H9 (cell line): ENCODE measurements at regions not wholly inside any gene's neighbourhood (a gene's known extent, or its start where the extent isn't known, plus 50 kb on each side); places are given as distances from the start of the nearest gene placed in this dataset.

Experiments used
- DNase-seq: peaks from one replicate; pipeline ENCODE4 v3.0.0-alpha.2; 2017
- H2AFZ ChIP-seq: one replicate; pipeline ENCODE4 v1.6.1; 2013; ENCODE audit warnings: mild to moderate bottlenecking, low read length, control low read depth, moderate library complexity
- H2AK5ac ChIP-seq: 2 replicates; pipeline ENCODE4 v1.6.1; 2013; ENCODE audit warnings: low read length, control low read depth, mixed read lengths; ENCODE audit not compliant: insufficient read length
- H2BK120ac ChIP-seq: one replicate; pipeline ENCODE4 v1.6.1; 2013; ENCODE audit warnings: low read depth, mild to moderate bottlenecking, low read length, control low read depth, inconsistent platforms; ENCODE audit not compliant: poor library complexity, severe bottlenecking
- H2BK12ac ChIP-seq: 2 replicates; pipeline ENCODE4 v1.6.1; 2013; ENCODE audit warnings: low read length, control low read depth, mixed read lengths, low read depth; ENCODE audit not compliant: insufficient read length
- H2BK15ac ChIP-seq: 2 replicates; pipeline ENCODE4 v1.6.1; 2013; ENCODE audit warnings: low read depth, low read length, control low read depth
- H2BK20ac ChIP-seq: one replicate; pipeline ENCODE4 v1.6.1; 2013; ENCODE audit warnings: low read depth, mild to moderate bottlenecking, low read length, control low read depth, inconsistent platforms; ENCODE audit not compliant: poor library complexity, severe bottlenecking
- H2BK5ac ChIP-seq: 2 replicates; pipeline ENCODE4 v1.6.1; 2013; ENCODE audit warnings: low read length, control low read depth, mixed read lengths; ENCODE audit not compliant: insufficient read length
- H3K14ac ChIP-seq: 2 replicates; pipeline ENCODE4 v1.6.1; 2013; ENCODE audit warnings: low read length, control low read depth; ENCODE audit not compliant: insufficient read depth
- H3K18ac ChIP-seq: 2 replicates; pipeline ENCODE4 v1.6.1; 2013; ENCODE audit warnings: low read depth, mild to moderate bottlenecking, mixed read lengths, low read length, control low read depth; ENCODE audit not compliant: insufficient read length
- H3K23ac ChIP-seq: 2 replicates; pipeline ENCODE4 v1.6.1; 2013; ENCODE audit warnings: low read length, control low read depth, mixed read lengths, low read depth; ENCODE audit not compliant: insufficient read length
- H3K23me2 ChIP-seq: 2 replicates; pipeline ENCODE4 v1.6.1; 2013; ENCODE audit warnings: low read depth, mild to moderate bottlenecking, mixed read lengths, low read length, control low read depth; ENCODE audit not compliant: insufficient read length, poor library complexity, severe bottlenecking
- H3K27ac ChIP-seq: 2 replicates; pipeline ENCODE4 v1.5.1; 2013; ENCODE audit warnings: low read length, control low read depth, mixed read lengths, low read depth; ENCODE audit not compliant: insufficient read length
- H3K27me3 ChIP-seq: 2 replicates; pipeline ENCODE4 v1.6.1; 2013; ENCODE audit warnings: low read length, control low read depth, inconsistent platforms; ENCODE audit not compliant: insufficient read depth
- H3K4ac ChIP-seq: 2 replicates; pipeline ENCODE4 v1.6.1; 2013; ENCODE audit warnings: low read depth, mild to moderate bottlenecking, control low read depth, inconsistent platforms, low read length, moderate library complexity
- H3K4me1 ChIP-seq: 2 replicates; pipeline ENCODE4 v1.6.1; 2013; ENCODE audit warnings: low read length, control low read depth, inconsistent platforms; ENCODE audit not compliant: insufficient read depth
- H3K4me2 ChIP-seq: 2 replicates; pipeline ENCODE4 v1.6.1; 2013; ENCODE audit warnings: low read length, control low read depth, mixed read lengths; ENCODE audit not compliant: insufficient read length, insufficient read depth
- H3K56ac ChIP-seq: 2 replicates; pipeline ENCODE4 v1.6.1; 2013; ENCODE audit warnings: low read depth, mild to moderate bottlenecking, mixed read lengths, low read length, control low read depth; ENCODE audit not compliant: insufficient read length
- H3K79me1 ChIP-seq: 2 replicates; pipeline ENCODE4 v1.6.1; 2013; ENCODE audit warnings: low read depth, mild to moderate bottlenecking, moderate library complexity, low read length, control low read depth, inconsistent platforms; ENCODE audit not compliant: insufficient read depth, poor library complexity, severe bottlenecking
- H3K79me2 ChIP-seq: 2 replicates; pipeline ENCODE4 v1.6.1; 2013; ENCODE audit warnings: low read length, control low read depth, inconsistent platforms; ENCODE audit not compliant: insufficient read depth
- H3K9ac ChIP-seq: 2 replicates; pipeline ENCODE4 v1.6.1; 2013; ENCODE audit warnings: low read length, control low read depth, mixed read lengths; ENCODE audit not compliant: insufficient read length; ENCODE audit errors: extremely low read depth
- H3K9me3 ChIP-seq: one replicate; pipeline ENCODE4 v1.6.1; 2013; ENCODE audit warnings: low read depth, low read length, inconsistent platforms; ENCODE audit not compliant: control insufficient read depth
- H3T11ph ChIP-seq: one replicate; pipeline ENCODE4 v1.6.1; 2013; ENCODE audit warnings: mild to moderate bottlenecking, low read length, control low read depth, inconsistent platforms
- H4K20me1 ChIP-seq: one replicate; pipeline ENCODE4 v1.6.1; 2013; ENCODE audit not compliant: control insufficient read depth, insufficient read length, insufficient read depth
- H4K5ac ChIP-seq: 2 replicates; pipeline ENCODE4 v1.6.1; 2013; ENCODE audit warnings: low read depth, mild to moderate bottlenecking, mixed read lengths, low read length, control low read depth; ENCODE audit not compliant: insufficient read length
- H4K8ac ChIP-seq: replicated peaks from 2 replicates; pipeline ENCODE4 v1.6.1; 2013; ENCODE audit warnings: low read length, control low read depth, mixed read lengths, low read depth; ENCODE audit not compliant: insufficient read length
- H4K91ac ChIP-seq: 2 replicates; pipeline ENCODE4 v1.6.1; 2013; ENCODE audit warnings: low read depth, mild to moderate bottlenecking, moderate library complexity, mixed read lengths, low read length, control low read depth; ENCODE audit not compliant: insufficient read length
- H3K27ac Mint-ChIP-seq, 3 experiments: 2 replicates in 2 of 3; 3 replicates in 1 of 3; pipeline ENCODE4 v1.8.0; 2020 to 2021; ENCODE audit warnings: mixed read lengths in 3 of 3, mild to moderate bottlenecking in 1 of 3, moderate library complexity in 1 of 3
- H3K27me3 Mint-ChIP-seq: 2 replicates; pipeline ENCODE4 v1.8.0; 2021; ENCODE audit warnings: low read depth, mild to moderate bottlenecking, moderate library complexity, mixed read lengths
- H3K36me3 Mint-ChIP-seq, 3 experiments: 2 replicates in 2 of 3; 3 replicates in 1 of 3; pipeline ENCODE4 v1.8.0; 2020 to 2021; ENCODE audit warnings: low read depth in 3 of 3, mixed read lengths in 3 of 3; ENCODE audit not compliant: insufficient read depth in 1 of 3
- H3K4me1 Mint-ChIP-seq, 2 experiments: 2 replicates each; pipeline ENCODE4 v1.8.0; 2020; ENCODE audit warnings: mixed read lengths in 2 of 2
- H3K4me3 Mint-ChIP-seq, 2 experiments: 2 replicates in 1 of 2; 3 replicates in 1 of 2; pipeline ENCODE4 v1.8.0; 2020 to 2021; ENCODE audit warnings: mild to moderate bottlenecking in 2 of 2, mixed read lengths in 2 of 2, moderate library complexity in 1 of 2
- H3K9me3 Mint-ChIP-seq, 2 experiments: 2 replicates in 1 of 2; 3 replicates in 1 of 2; pipeline ENCODE4 v1.8.0; 2020; ENCODE audit warnings: mild to moderate bottlenecking in 2 of 2, mixed read lengths in 2 of 2, moderate library complexity in 1 of 2
- CTCF ChIP-seq: fragments of 200-600 bp; sonication (generic); conservative IDR thresholded peaks from 3 replicates; pipeline ENCODE4 v1.8.0; 2021; ENCODE audit warnings: antibody characterized with exemption, mild to moderate bottlenecking
- WGBS: extraction: QIAGEN DNeasy Blood & Tissue Kit; methylation state at CpG from one replicate; pipeline ENCODE4 v1.1.7; 2013; ENCODE audit warnings: missing lambda C conversion rate, low lambda C conversion rate, mixed read lengths; ENCODE audit not compliant: insufficient read length; ENCODE audit errors: extremely low coverage; 5-methylcytosine and 5-hydroxymethylcytosine counted together

GRCh38 chr4:11592276-11592675 lies 163.6 kb upstream of the HS3ST1 start:
- H2AK5ac ChIP-seq, result no peak overlapping the region
- no peak overlapping the region for H2AFZ ChIP-seq
- no peak overlapping the region for H3K18ac ChIP-seq
- H2BK20ac ChIP-seq, result no peak overlapping the region
- H2BK120ac ChIP-seq, result no peak overlapping the region
- H4K91ac ChIP-seq, result no peak overlapping the region
- no peak for TF ChIP-seq CTCF
- H3K9ac ChIP-seq, result no peak overlapping the region
- H3K4me1 ChIP-seq, result no peaks in the 10 kb centered on the region; the same call in 1 of the 2 replicates
- no peak overlapping the region for H4K8ac ChIP-seq
- Mint-ChIP-seq H3K27ac (no peak overlapping the region), H3K36me3 (no peaks in the 10 kb centered on the region), H3K9me3 (no peaks in the 10 kb centered on the region), H3K4me1 (peaks cover 6% of the 10 kb centered on the region in 2 experiments), H3K27me3 (no peaks in the 10 kb centered on the region), H3K4me3 (no peak overlapping the region)
- H3K14ac ChIP-seq, result no peak overlapping the region
- no peak overlapping the region for H3T11ph ChIP-seq
- WGBS, result no CpG with 5 or more reads among the region's 4 CpGs
- H3K56ac ChIP-seq, result no peak overlapping the region
- H3K4ac ChIP-seq, result no peak overlapping the region
- H3K4me2 ChIP-seq, result no peak overlapping the region
- no peak overlapping the region for H3K27ac ChIP-seq
- no peaks in the 10 kb centered on the region for H4K20me1 ChIP-seq
- no peaks in the 10 kb centered on the region for H3K79me1 ChIP-seq
- no peak overlapping the region for H2BK12ac ChIP-seq
- no peaks in the 10 kb centered on the region for H3K79me2 ChIP-seq
- H4K5ac ChIP-seq, result no peak overlapping the region
- H3K27me3 ChIP-seq, result 0 out of 2 replicates have a peak, but pooled peaks cover 2% of the 10 kb centered on the region
- H2BK5ac ChIP-seq, result no peak overlapping the region
- no peak overlapping the region for H2BK15ac ChIP-seq
- H3K23me2 ChIP-seq, result no peaks in the 10 kb centered on the region
- DNase-seq, result no peak
- no peaks in the 10 kb centered on the region for H3K9me3 ChIP-seq
- H3K23ac ChIP-seq, result no peak overlapping the region
